ENCODE measurements at regions not wholly inside any gene's neighbourhood (a gene's known extent, or its start where the extent isn't known, plus 50 kb on each side); places are given as distances from the start of the nearest gene placed in this dataset.

- intact Hi-C loops (cut with DNase I; ENCODE audit: low total_unique reads) = no loop called here
These were observed 436.1 kb downstream of the BTBD3 start for GRCh38 chr20:12353842-12354241.

GRCh38 chr20:12354725-12355124 lies 437.0 kb downstream of the BTBD3 start:
- H3K36me3 ChIP-seq = no peaks in the 10 kb centered on the region
- DNase-seq = no peak
- no peak for TF ChIP-seq POLR2AphosphoS5 (IDR thresholded peaks at IDR 0.05)
- no peak for TF ChIP-seq POLR2A (IDR thresholded peaks at IDR 0.05)
- no peak for TF ChIP-seq CTCF (IDR thresholded peaks at IDR 0.05 in 8 of 11, conservative IDR thresholded peaks at IDR 0.05 in 3 of 11)
- 20 to 31% (median 24%) methylated on average over 1 of the region's 1 CpG for WGBS, 5 donors
- H3K9me3 ChIP-seq = peaks cover 0 to 27% (median 2%) of the 10 kb centered on the region in 8 donors
- no peaks in the 10 kb centered on the region for H3K27me3 ChIP-seq (replicated peaks in 1 of 7)
- H3K27ac ChIP-seq = no peak overlapping the region
- H3K4me3 ChIP-seq = no peak overlapping the region
- intact Hi-C loops (cut with DNase I; ENCODE audit: low total_unique reads) = no loop called here
- no peaks in the 10 kb centered on the region for H3K4me1 ChIP-seq

More at GRCh38 chr20:12353842-12354241, 436.1 kb downstream of the BTBD3 start:
- no peak overlapping the region for H3K4me3 ChIP-seq
- no peaks in the 10 kb centered on the region for H3K36me3 ChIP-seq
- TF ChIP-seq POLR2AphosphoS5 (IDR thresholded peaks at IDR 0.05) (no peak), POLR2A (IDR thresholded peaks at IDR 0.05) (no peak), CTCF (IDR thresholded peaks at IDR 0.05 in 8 of 11, conservative IDR thresholded peaks at IDR 0.05 in 3 of 11) (no peak)
- no peak overlapping the region for H3K27ac ChIP-seq
- DNase-seq = no peak
- WGBS, 5 donors = 51 to 81% (median 58%) methylated on average over 2 of the region's 2 CpGs
- no peaks in the 10 kb centered on the region for H3K27me3 ChIP-seq (replicated peaks in 1 of 7)
- H3K4me1 ChIP-seq = no peaks in the 10 kb centered on the region
- H3K9me3 ChIP-seq = peaks cover 0 to 18% (median 0%) of the 10 kb centered on the region in 8 donors

GRCh38 chr20:12355185-12355584 lies 437.5 kb downstream of the BTBD3 start:
- TF ChIP-seq CTCF (IDR thresholded peaks at IDR 0.05 in 8 of 11, conservative IDR thresholded peaks at IDR 0.05 in 3 of 11) (no peak), POLR2AphosphoS5 (IDR thresholded peaks at IDR 0.05) (no peak), POLR2A (IDR thresholded peaks at IDR 0.05) (no peak)
- DNase-seq = no peak
- Histone ChIP-seq H3K27me3 (replicated peaks in 1 of 7) (no peaks in the 10 kb centered on the region), H3K36me3 (no peaks in the 10 kb centered on the region), H3K4me3 (no peak overlapping the region), H3K4me1 (no peaks in the 10 kb centered on the region), H3K9me3 (peaks cover 0 to 27% (median 2%) of the 10 kb centered on the region in 8 donors), H3K27ac (no peak overlapping the region)
- WGBS, 5 donors = 74 to 88% (median 79%) methylated on average over 1 of the region's 1 CpG
- intact Hi-C loops (cut with DNase I; ENCODE audit: low total_unique reads) = no loop called here

GRCh38 chr20:12358006-12358654 lies 440.4 kb downstream of the BTBD3 start:
- TF ChIP-seq CTCF (IDR thresholded peaks at IDR 0.05 in 8 of 11, conservative IDR thresholded peaks at IDR 0.05 in 3 of 11) (no peak), POLR2AphosphoS5 (IDR thresholded peaks at IDR 0.05) (no peak), POLR2A (IDR thresholded peaks at IDR 0.05) (no peak)
- intact Hi-C loops (cut with DNase I; ENCODE audit: low total_unique reads) = no loop called here
- DNase-seq = no peak
- Histone ChIP-seq H3K4me3 (no peak overlapping the region), H3K4me1 (no peaks in the 10 kb centered on the region), H3K27ac (no peak overlapping the region), H3K27me3 (replicated peaks in 1 of 7) (no peaks in the 10 kb centered on the region), H3K36me3 (no peaks in the 10 kb centered on the region), H3K9me3 (peaks cover 0 to 27% (median 2%) of the 10 kb centered on the region in 8 donors)
- 57 to 84% (median 78%) methylated on average over 3 to 4 of the region's 4 CpGs for WGBS, 5 donors
